ENCODE measurements at regions not wholly inside any gene's neighbourhood (a gene's known extent, or its start where the extent isn't known, plus 50 kb on each side); places are given as distances from the start of the nearest gene placed in this dataset.
A peak's percentile ranks its signal among the peaks of the same experiment; 100 is the strongest.

GRCh38 chr9:135240871-135241311, 153.4 kb downstream of the OLFM1 start:
- DNase-seq: no peak

GRCh38 chr9:135241381-135242048, 154.0 kb downstream of the OLFM1 start:
- no peak for DNase-seq

GRCh38 chr9:135242049-135242396, 154.6 kb downstream of the OLFM1 start:
- no peak for DNase-seq

- no peak for DNase-seq
Measured at GRCh38 chr9:135242406-135242805, 154.9 kb downstream of the OLFM1 start.

GRCh38 chr9:135243201-135244190, 156.0 kb downstream of the OLFM1 start:
- no peak for DNase-seq

GRCh38 chr9:135244271-135245221, 157.1 kb downstream of the OLFM1 start:
- no peak for DNase-seq

GRCh38 chr9:135245482-135246247, 158.2 kb downstream of the OLFM1 start:
- no peak for DNase-seq

- DNase-seq: no peak
Measured at GRCh38 chr9:135246248-135247205, 159.1 kb downstream of the OLFM1 start.

- DNase-seq: no peak
Measured at GRCh38 chr9:135247227-135247930, 159.9 kb downstream of the OLFM1 start.

GRCh38 chr9:135248111-135248510, 160.6 kb downstream of the OLFM1 start:
- no peak for DNase-seq

GRCh38 chr9:135248721-135249120, 161.3 kb downstream of the OLFM1 start:
- DNase-seq: no peak

- DNase-seq: no peak
Measured at GRCh38 chr9:135249191-135249590, 161.7 kb downstream of the OLFM1 start.

- DNase-seq: no peak
Measured at GRCh38 chr9:135249711-135250110, 162.2 kb downstream of the OLFM1 start.

GRCh38 chr9:135251331-135251761, 163.9 kb downstream of the OLFM1 start:
- no peak for DNase-seq

- no peak for DNase-seq
Measured at GRCh38 chr9:135251996-135252760, 164.7 kb downstream of the OLFM1 start.

GRCh38 chr9:135252980-135253304, 165.5 kb downstream of the OLFM1 start:
- DNase-seq: peak; percentile 10

- DNase-seq: no peak
Measured at GRCh38 chr9:135253305-135254004, 166.0 kb downstream of the OLFM1 start.

GRCh38 chr9:135254176-135255032, 166.9 kb downstream of the OLFM1 start:
- DNase-seq: no peak

Measured in CD4-positive, alpha-beta T cell treated with Interleukin-15 for 1 hour (primary cell).